DND-41 (cell line): ENCODE measurements at regions not wholly inside any gene's neighbourhood (a gene's known extent, or its start where the extent isn't known, plus 50 kb on each side); places are given as distances from the start of the nearest gene placed in this dataset.

Source experiments
- EZH2 ChIP-seq: IDR thresholded peaks from 3 replicates; pipeline ENCODE4 v1.6.1; 2012; ENCODE audit warnings: borderline replicate concordance, low read depth, mild to moderate bottlenecking, moderate library complexity, low read length, inconsistent platforms; ENCODE audit not compliant: severe bottlenecking
- TF ChIP-seq, protein P1 (sequence below): IDR thresholded peaks from 2 replicates; pipeline ENCODE4 v1.5.1; 2012; ENCODE audit warnings: borderline replicate concordance, low read length, moderate library complexity, mild to moderate bottlenecking; ENCODE audit not compliant: poor library complexity, severe bottlenecking; ENCODE audit errors: extremely low read depth

DNA sequence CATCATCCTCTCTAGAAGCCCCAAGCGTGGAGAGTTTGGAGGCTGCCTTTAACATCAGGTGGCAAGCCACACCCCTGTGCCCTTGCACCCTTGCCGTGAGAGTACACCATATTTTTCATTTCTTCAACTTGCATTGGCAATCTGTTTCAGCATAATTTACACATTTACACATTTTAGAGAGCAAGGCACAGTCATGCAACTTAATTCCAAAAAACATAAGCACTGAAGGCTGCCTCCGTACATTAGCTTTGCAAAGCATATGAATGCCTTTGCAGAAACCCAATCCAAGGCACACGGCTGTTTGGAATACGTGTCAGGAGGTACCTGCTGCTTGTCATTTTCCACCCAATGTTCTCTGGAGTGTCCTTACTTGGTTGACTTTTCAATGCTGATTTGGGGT lies 833.1 kb downstream of the VRK1 start:
- TF ChIP-seq, protein P1, sequence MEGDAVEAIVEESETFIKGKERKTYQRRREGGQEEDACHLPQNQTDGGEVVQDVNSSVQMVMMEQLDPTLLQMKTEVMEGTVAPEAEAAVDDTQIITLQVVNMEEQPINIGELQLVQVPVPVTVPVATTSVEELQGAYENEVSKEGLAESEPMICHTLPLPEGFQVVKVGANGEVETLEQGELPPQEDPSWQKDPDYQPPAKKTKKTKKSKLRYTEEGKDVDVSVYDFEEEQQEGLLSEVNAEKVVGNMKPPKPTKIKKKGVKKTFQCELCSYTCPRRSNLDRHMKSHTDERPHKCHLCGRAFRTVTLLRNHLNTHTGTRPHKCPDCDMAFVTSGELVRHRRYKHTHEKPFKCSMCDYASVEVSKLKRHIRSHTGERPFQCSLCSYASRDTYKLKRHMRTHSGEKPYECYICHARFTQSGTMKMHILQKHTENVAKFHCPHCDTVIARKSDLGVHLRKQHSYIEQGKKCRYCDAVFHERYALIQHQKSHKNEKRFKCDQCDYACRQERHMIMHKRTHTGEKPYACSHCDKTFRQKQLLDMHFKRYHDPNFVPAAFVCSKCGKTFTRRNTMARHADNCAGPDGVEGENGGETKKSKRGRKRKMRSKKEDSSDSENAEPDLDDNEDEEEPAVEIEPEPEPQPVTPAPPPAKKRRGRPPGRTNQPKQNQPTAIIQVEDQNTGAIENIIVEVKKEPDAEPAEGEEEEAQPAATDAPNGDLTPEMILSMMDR: no peak
- TF ChIP-seq EZH2: no peak
